Activated CD4-positive, alpha-beta T cell treated with anti-CD3 and anti-CD28 coated beads, Interleukin-2, Interleukin-4, amounts not matched to agents 100 ng/mL and 50 ng/mL, durations not matched to agents 16 hours and 8 hours (primary cell): ENCODE measurements at regions not wholly inside any gene's neighbourhood (a gene's known extent, or its start where the extent isn't known, plus 50 kb on each side); places are given as distances from the start of the nearest gene placed in this dataset.

Source experiments
- DNase-seq: peaks from one replicate; pipeline ENCODE4 v3.0.0-alpha.2; 2020; ENCODE audit warnings: low spot score

DNA sequence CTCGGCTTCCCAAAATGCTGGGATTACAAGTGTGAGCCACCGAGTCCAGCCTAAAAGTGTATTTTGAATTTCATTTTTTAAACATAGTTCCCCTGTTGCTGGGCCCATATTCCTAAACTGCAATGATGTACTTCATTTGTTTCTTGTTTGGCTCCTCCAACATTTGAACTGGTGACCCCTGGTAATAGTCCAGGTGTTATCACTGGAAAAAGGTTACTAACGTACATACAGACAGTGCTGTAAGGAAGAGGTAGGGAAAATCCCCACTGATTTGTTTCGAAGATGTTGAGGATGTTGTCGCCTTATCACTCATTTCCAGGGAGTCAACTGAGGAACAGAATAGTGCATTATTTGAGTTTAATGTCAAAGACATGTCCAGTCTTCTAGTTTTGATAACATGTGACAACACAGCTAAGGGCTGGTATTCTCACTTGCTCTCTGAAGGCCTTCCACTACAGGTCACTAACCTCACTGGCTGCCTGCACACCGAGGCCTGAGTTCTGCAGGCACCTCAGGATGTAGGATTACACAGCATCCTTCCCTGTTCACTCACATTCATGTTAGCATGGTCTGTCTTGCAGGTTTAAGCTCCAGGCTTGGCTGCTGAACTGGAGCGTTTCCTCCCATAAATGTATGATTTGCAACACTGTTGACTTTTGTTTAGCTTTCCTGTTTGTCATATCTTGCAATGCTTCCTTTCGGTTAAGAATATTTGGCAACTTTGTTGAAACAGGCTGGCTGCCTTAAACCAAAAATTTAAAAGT is 362.8 kb downstream of the INHBA start:
- no peak for DNase-seq

DNA sequence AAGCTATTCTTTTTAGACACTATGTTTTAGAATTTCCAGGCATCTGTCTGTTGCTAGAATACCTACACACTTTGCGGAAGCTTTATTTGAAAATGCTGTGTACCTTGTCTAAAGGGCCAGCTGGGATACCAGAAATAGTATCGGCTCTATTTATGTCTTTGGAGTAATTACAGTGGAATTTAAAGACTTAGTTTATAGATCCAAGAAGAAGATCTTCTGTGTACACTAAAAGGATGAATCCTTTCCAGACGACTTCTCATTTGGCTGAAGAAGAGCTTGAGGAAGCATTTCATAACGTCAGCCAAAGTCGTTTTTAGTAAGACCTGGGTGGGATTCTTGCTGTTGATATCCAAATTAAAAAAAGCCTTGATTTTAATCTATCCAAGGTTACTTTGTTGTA is 365.9 kb downstream of the INHBA start:
- no peak for DNase-seq

DNA sequence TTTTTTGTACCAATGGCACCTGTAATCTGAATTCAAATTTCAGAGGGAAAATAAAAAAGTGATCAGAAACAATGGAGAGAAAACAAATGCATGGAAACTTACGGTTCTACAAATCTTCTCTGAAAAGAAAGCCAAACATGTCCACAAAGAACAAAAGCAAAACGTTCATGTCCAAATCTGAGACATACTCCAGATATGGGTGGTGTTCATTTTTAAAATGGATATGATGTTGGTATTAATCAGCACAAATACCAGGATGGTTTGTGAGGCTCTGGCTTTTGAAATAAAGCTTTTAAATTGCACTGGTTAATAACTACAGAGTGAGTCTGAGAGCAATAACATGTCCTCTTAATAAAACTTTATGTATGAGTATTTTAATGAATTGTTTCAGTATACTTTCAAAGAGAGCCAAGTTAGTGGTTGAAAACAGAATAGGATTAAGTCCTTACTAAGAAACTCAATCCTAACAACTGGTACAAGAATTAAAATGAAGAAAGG is 366.4 kb downstream of the INHBA start:
- DNase-seq = no peak

DNA sequence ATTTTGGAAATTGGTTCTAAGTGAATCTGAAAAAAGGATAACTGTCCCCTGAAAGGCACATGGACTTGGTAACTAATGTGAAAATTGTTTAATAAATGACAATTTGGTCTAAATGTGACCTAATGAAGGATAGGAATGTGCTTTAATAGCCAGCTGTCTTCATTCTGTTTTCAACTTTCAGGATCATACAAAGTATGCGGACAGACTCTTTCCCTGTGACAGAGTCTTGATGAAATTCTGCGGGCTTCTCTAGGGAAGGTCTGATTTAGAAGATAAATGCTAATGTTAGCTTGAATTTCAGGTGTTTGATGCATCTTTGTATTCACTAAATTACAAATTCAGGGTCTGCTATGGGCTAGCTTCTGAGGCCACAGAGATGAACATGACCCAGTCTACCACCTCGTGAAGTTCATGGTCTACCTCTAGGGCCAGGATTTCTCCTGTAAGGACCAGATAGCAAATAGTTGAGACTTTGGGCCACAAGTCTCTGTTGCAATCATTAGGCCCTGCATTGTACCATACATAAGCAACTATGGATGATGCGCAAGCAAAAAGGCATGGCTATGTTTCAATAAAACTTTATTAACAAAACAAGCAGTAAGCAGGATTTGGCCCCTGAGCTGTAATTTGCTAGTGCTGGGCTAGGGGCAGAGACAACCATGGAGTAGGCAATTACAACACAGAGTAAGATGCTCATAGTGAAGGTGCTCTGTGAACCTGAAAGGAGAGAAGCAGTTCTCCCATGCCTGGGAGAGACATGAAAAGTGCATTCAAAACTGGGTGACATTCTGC is 368.6 kb downstream of the INHBA start:
- DNase-seq = no peak

DNA sequence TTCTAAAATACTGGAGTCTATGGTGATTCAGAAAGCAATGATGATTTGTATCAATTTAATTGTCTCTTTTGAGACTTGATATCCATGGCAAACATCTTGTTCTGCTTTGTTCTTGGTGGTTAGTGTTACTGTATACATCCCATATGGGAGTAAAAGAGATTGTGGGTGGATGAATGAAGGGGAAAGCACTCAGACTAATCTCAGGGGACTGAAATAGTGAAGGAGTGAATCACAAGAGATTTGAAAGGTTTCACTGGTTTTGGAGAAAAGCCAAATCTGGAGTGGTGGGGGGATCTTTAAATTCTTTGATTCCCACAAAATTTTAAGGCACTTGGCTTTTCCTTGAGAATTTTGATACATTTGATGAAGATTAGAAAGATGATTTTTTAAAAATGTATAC is 369.4 kb downstream of the INHBA start:
- DNase-seq = no peak

DNA sequence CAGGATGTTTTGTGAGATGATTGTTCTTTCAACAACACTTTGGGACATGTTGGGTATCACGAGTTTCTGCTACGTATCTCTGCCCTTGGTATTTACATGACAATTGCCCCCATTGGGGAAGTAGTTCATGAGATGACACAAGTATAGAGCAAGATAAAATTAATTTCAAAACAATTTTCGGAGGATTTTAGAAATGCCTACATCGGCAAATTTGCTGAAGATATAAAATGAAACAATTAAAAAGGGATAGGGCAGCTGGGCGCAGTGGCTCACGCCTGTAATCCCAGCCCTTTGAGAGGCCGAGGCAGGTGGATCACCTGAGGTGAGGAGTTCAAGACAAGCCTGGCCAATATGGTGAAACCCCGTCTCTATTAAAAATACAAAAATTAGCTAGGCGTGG is 371.7 kb downstream of the INHBA start:
- no peak for DNase-seq

DNA sequence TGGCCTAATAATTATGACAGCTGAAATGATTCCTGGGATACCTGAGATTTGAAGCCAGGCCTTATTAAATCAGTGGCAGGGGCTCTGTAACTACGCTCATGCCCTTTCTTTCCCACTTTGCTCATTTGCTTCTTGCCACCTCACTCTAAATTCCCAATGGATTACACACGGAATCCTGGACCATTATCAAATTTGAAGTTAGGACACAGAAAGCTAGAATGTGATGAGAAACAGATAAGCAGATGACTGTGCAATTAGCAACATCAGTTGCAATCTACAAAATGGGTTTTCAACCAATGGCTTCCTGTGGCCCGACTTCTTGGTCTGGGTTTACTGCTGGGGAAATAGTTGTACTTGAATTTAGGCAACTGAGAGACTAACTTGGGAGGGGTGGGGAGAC is 374.3 kb downstream of the INHBA start:
- DNase-seq = no peak

DNA sequence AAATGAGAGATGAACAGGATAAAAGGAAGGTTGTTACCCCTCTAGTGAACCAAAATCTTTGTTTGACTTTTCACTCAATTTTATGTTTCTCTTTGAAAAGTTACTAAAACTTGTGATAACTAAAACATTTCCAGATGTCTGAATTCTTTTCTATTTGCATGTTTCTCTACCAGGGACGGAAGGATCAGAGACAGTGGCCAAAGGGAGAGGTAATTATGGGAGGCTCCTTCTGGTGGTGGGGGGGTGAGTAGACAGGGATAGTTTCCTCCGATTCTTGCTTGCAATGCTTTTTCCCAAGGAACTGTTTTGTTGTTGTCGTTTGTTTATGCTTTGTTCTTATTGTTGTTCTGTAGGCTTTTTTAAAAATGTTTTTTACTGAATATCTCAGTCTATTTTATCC is 374.8 kb downstream of the INHBA start:
- no peak for DNase-seq

DNA sequence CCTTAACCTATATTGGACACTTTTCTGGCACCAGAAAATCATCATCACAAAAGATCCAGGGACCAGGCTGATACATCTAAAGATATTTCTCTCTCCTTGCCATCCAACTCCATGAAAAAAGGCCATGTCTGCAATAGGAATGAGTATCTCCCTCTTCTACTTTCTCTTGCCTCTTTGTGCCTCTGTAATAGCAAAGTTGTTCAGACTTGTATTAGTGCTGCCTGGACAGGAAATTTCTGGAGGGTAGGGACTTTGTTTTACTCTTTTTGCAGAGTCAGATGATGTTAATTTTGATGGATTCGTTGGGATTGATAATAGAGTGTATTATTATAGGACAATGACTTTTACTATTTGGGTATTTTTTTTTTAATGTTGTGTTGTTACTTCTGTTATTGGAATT is 376.3 kb downstream of the INHBA start:
- no peak for DNase-seq

DNA sequence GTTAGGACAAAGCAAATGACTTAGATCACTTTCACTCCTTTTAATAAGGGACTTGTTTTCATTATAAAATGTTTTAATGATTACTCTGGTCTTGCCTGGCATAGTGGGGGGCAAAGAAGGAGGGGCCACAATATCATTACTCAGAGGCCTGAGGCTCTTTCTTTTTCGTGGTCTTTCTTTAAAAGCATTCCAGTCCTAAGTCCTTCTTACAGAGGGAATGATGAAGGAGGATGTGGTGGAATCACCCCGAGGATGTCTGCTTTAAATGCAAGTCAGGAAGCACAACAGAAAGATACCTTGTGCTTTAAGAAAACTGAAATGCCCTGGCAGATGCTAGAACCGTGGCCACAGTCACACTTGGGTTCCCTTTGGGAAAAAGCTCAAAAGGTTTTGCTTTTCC is 379.1 kb downstream of the INHBA start:
- DNase-seq = no peak

DNA sequence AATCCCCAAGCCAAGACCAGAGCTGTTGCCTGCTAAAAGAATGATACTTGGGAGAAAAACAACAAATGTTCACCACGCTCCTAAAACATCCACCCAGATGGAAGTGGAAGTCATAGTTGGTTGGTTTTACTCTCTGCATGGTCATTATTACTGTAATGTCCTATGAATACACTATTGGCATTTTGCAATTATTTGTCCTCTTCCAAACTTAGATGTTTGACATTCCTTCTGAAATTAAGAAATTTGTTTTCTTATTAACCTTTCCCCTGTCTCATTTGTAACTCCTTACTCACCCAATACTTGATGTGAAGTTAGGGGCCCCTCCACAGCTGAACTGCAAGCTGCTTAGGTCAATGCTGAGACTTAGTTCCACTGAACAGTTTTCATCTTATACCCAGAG is 383.3 kb downstream of the INHBA start:
- no peak for DNase-seq

DNA sequence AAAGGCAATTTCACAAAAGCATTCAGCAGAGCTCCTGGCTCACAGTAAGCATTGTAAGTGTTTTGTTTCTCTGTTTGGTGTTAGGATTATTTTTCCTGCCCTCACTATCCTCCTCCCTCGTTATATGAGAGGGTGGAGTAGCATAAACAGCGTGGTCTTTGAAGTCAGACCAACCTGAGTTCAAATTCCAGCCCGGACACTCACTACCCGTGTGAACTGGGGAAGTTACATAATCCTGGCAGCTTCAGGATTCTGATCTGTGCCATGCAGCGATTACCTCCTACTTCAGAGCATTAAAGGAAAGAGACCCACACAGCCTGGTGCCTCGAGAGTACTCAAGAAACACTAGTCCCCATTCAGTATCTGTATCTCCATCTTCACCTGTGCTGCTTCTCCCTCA is 386.5 kb downstream of the INHBA start:
- no peak for DNase-seq

DNA sequence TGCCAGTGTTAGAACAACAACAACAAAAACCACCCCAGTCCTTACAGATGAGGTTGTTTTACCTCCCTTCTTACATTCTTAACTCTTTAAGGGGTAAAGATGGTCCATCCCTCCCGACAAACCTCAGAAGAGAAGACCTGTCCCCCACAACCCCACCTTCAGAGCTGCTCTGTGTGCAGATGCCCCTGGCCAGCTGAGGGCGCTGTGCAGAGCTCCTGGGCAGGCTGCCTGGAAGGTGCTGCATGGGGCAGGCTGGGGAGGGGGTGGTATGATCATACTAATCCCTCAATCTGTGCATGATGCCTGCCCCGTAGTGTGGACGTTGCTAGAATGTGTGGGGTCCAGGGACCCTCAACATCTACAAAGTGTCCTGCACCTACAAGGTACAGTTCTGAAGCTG is 387.1 kb downstream of the INHBA start:
- no peak for DNase-seq

DNA sequence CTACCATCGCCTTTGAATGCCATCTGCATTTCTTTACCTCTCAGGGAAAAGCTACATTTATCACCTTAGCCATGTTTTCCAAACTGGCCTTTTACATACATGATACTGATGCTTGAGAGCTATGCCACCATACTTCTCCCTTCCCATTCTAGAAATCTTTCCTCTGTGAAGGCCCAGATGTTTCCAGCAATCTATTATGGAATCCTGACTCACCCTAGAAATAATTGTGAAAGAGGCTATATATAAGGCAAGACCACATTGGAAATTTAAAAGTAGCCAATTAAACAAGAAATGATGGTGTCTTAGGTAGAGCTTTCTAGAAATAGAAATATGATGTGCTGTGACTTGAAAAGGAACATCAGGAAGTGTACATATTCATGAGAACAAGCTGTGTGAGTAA is 389.7 kb downstream of the INHBA start:
- DNase-seq = no peak

DNA sequence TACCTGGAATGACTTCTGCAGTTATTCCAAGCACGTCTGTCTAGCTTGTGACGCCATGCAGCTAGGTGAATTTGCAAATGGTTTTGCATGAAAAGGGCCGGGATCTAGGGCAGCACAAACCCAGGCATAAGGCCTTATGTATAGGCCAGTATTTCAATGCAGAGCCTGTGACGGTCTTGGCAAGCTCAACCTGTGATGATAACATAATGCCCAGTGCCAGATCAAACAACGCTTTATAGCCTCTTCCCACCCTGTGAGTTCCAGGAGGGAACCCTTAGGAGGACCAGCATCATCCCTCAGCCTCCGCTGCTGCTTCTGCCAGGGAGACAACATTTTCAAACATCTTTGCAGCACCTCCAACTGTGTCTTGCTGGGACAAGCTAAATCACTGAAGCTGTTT is 390.7 kb downstream of the INHBA start:
- no peak for DNase-seq

DNA sequence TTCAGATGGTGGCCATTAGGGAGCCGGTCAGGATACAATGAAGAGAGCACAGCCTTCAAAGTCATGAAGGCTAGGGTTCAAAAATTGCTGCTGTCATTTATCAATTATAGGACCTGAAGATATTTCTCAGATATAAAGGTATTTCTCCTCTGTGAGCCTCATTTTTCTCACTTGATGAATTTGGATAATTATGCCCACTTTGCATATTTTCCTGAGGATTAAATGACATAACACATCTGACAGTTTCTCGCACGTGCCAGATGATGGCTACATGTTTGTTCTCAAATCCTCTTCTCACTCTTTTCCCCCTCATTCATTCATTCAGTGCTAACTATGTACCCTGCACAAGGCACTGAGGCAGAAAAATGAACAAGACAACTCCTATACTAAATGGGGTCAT is 391.6 kb downstream of the INHBA start:
- DNase-seq = no peak

DNA sequence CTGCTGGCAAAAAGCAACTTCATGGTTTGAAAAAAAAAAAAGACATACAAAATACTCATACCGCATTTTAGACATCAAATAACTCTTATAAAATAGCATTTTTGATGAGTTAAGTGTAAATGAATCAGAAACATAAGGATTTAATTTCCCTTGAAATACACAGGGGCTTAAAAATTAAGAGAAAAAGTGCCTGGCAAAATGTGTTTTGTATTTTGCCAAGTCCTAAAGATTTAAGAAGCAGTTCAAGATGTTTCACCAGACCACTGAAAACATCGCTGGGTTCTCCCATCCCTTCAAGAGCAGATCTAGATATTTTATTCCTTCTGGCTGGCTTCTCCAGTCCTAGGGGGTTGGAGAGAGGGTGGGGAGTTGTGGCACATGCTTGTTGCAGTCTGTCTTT is 396.4 kb downstream of the INHBA start:
- no peak for DNase-seq

DNA sequence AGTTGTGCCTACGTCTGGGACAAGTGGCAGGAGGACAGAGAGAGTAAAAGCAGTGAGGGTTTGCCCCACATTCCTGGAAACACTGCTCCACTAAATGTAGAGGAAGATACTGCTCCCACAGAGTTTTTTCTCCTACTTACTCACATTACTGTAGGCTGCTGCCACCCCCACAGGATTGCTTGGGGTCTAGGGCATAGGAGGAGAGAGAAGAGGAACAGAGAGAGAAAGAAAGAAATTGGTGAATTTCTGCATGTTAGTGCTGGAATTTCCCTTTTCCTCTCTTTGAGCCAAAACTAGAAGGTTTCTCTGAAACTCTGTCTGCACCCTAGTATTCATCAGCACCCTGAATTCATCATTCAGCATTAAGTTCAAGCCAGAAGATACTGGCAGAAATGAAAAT is 397.9 kb downstream of the INHBA start:
- DNase-seq = no peak

DNA sequence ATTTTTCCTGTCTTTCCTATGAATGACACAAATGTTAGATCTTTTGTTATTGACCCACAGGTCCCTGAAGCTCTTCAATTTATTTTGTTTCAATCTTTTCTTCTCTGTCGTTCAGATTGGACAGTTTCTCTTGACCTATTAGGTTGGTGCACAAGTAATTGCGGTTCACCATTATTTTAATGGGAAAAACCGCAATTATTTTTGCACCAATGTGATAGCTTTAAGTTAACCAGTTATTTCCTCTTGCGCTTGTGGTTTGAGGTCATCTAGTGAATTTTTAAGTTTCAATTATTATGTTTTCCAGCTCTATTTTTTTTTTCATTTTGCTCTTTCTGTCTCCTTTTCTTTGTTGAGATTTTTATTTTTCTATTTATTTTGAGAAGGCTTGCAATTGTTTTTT is 399.2 kb downstream of the INHBA start:
- DNase-seq = no peak

DNA sequence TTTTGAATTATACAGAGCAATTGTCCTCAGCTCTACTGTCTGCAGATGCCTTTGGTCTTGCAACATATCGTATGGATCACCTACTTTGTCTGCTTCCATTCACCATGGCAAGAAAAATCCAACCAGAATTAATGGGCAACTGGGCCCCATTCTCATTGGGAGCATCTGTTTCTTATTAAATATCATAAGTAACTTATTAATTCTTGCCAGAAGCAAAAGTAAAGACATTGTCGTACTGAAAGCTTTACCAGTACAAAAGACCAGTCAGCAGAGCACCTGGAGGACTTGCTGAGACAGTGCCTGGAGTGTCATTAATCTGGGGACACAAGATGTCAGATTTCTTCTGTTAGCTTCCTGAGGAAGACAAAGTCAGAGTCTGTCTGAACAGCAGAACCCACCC is 404.5 kb downstream of the INHBA start:
- DNase-seq = no peak

DNA sequence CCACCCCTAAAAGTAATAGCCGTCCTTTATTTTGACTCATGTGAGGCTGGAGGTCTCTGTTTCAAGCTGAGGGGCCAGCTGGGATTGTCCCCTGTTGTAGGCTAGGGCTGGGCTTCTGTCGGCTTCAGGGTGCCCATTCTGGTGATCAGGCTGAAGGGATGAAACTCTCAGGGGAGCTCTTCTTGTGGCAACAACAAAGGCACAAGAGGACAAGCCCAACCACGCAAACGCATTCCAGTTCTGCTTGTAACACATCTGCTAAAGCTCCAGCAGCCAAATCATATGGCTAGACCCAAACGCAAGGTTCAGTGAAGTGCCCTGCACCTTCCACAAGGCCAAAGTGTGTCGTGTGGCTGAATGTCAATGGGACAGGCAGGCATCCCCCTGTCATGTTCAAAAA is 405.7 kb downstream of the INHBA start:
- DNase-seq = no peak

DNA sequence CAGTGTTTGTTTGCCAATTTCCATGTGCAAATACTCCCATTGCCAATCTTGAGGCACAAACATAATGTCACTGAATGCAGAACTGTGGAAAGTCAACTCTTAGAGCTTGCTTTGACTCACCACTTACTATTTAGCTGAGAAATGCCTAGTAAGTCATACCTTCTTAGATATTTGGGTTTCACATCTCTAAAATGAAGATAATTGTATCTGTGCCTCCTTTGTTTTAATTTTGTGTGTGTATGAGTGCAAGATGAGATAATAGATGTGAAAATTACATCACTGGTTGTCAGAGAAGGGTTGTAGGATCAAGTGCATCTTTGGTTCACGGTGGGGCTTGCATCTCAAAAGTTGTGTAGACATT is 407.5 kb downstream of the INHBA start:
- no peak for DNase-seq

DNA sequence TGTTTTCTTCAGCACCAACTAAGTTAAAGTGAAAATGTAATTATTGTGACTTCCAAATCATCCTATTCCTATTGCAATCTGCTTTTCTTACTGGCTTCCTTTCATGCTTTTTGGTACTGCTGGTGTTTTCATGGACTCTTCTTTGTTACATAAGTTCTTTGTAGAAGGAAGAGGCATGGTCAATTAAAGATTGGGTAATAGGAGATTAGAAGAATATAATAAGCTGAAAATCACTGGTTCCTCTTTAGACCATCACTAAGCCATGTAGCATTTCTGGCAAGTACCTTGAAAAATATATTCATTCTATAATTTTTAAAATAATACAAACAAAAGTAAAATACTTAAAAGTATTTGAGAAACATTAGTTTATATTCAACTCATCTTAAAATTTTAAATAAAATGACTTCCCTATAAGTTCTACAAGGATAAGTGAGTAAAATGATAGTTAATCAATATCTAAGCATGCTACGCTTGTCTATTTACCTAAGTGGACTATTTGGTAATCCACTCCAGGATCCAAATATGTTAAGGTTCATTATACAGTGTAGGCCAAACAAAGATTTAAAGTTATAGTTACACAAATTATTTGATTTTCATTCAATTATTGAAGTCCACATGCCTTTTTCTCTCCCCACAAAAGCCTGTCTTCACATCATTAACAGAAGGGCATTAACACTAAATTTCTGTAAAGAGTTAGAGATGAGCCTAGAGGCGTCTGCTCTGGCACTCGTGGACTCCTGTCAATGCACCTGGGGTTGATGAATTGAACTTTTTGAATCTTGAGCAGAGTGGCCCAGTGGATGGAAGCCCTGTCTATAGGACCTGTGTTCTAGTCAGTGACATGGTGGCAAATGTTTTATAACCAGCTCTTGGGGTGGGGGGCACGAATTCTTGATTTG is 408.1 kb downstream of the INHBA start:
- no peak for DNase-seq
